ENCODE measurements at regions not wholly inside any gene's neighbourhood (a gene's known extent, or its start where the extent isn't known, plus 50 kb on each side); places are given as distances from the start of the nearest gene placed in this dataset.

- Histone ChIP-seq H3K27me3 (no peaks in the 10 kb centered on the region), H3K9me3 (no peaks in the 10 kb centered on the region), H3K36me3 (no peaks in the 10 kb centered on the region), H3K4me3 (no peak overlapping the region), H3K4me1 (no peaks in the 10 kb centered on the region), H3K27ac (no peak overlapping the region)
- no peak for TF ChIP-seq CTCF (IDR thresholded peaks at IDR 0.05)
- 80 to 89% methylated on average over 3 of the region's 3 CpGs for WGBS, 2 donors
- intact Hi-C loops (cut with DNase I): no loop called here
- ATAC-seq: no peak
- no peak for DNase-seq
These were observed 453.7 kb downstream of the TENT5A start for GRCh38 chr6:81298751-81299150.

GRCh38 chr6:81295310-81295709 lies 457.2 kb downstream of the TENT5A start:
- no peak for TF ChIP-seq CTCF (IDR thresholded peaks at IDR 0.05)
- no peak overlapping the region for H3K4me3 ChIP-seq
- H3K36me3 ChIP-seq: no peaks in the 10 kb centered on the region
- H3K4me1 ChIP-seq: no peaks in the 10 kb centered on the region
- DNase-seq (no peak), ATAC-seq (no peak)
- H3K27me3 ChIP-seq: no peaks in the 10 kb centered on the region
- H3K9me3 ChIP-seq: no peaks in the 10 kb centered on the region
- intact Hi-C loops (cut with DNase I): no loop called here
- H3K27ac ChIP-seq: no peak overlapping the region

GRCh38 chr6:81293896-81294295 lies 458.6 kb downstream of the TENT5A start:
- Histone ChIP-seq H3K27ac (no peak overlapping the region), H3K4me1 (no peaks in the 10 kb centered on the region), H3K9me3 (no peaks in the 10 kb centered on the region), H3K27me3 (no peaks in the 10 kb centered on the region), H3K36me3 (no peaks in the 10 kb centered on the region), H3K4me3 (no peak overlapping the region)
- 56 to 58% methylated on average over 2 of the region's 2 CpGs for WGBS, 2 donors
- no peak for DNase-seq
- no peak for ATAC-seq
- no peak for TF ChIP-seq CTCF (IDR thresholded peaks at IDR 0.05)
- intact Hi-C loops (cut with DNase I): no loop called here

GRCh38 chr6:81289229-81289628 lies 463.3 kb downstream of the TENT5A start:
- no peak overlapping the region for H3K4me3 ChIP-seq
- H3K9me3 ChIP-seq: no peaks in the 10 kb centered on the region
- no peaks in the 10 kb centered on the region for H3K36me3 ChIP-seq
- no peak for TF ChIP-seq CTCF (IDR thresholded peaks at IDR 0.05)
- ATAC-seq: no peak
- H3K27me3 ChIP-seq: no peaks in the 10 kb centered on the region
- no peaks in the 10 kb centered on the region for H3K4me1 ChIP-seq
- no peak overlapping the region for H3K27ac ChIP-seq
- intact Hi-C loops (cut with DNase I): no loop called here
- no peak for DNase-seq

- DNase-seq (no peak), ATAC-seq (peak in 2 of 8 donors; percentile 62 to 80)
- H3K4me3 ChIP-seq: peak overlapping the region in 5 of 10 donors; percentile 18 to 34 (median 27)
- H3K27ac ChIP-seq: no peak overlapping the region
- peaks cover 0 to 7% (median 0%) of the 10 kb centered on the region in 11 donors for H3K9me3 ChIP-seq
- no peaks in the 10 kb centered on the region for H3K36me3 ChIP-seq
- no peak for TF ChIP-seq CTCF (IDR thresholded peaks at IDR 0.05)
- 52 to 77% methylated on average over 4 of the region's 4 CpGs for WGBS, 2 donors
- no peaks in the 10 kb centered on the region for H3K27me3 ChIP-seq
- intact Hi-C loops (cut with DNase I): no loop called here
- no peaks in the 10 kb centered on the region for H3K4me1 ChIP-seq
These were observed 487.4 kb downstream of the TENT5A start for GRCh38 chr6:81265106-81265505.
